IgD-negative memory B cell (primary cell): ENCODE measurements at regions not wholly inside any gene's neighbourhood (a gene's known extent, or its start where the extent isn't known, plus 50 kb on each side); places are given as distances from the start of the nearest gene placed in this dataset.
A peak's percentile ranks its signal among the peaks of the same experiment; 100 is the strongest.
"Not testable (repeated sequence)": the region's sequence is repeated elsewhere in the genome, so short reads cannot be mapped to it uniquely, and the experiment has no call there.

Experiments
- H3K27ac Mint-ChIP-seq, 3 donors: one replicate each; pipeline ENCODE4 v1.8.0; 2020 to 2022; ENCODE audit warnings: mild to moderate bottlenecking in 3 of 3, mixed read lengths in 3 of 3, moderate library complexity in 1 of 3
- H3K27me3 Mint-ChIP-seq: one replicate; pipeline ENCODE4 v1.8.0; 2021; ENCODE audit warnings: mixed read lengths
- H3K36me3 Mint-ChIP-seq: one replicate; pipeline ENCODE4 v1.8.0; 2020; ENCODE audit warnings: mild to moderate bottlenecking, mixed read lengths
- H3K4me1 Mint-ChIP-seq, 3 donors: one replicate each; pipeline ENCODE4 v1.8.0; 2020 to 2022; ENCODE audit warnings: mixed read lengths in 3 of 3, mild to moderate bottlenecking in 1 of 3
- H3K4me3 Mint-ChIP-seq, 4 donors: one replicate each; pipeline ENCODE4 v1.8.0; 2020 to 2022; ENCODE audit warnings: mild to moderate bottlenecking in 4 of 4, mixed read lengths in 4 of 4, moderate library complexity in 3 of 4
- H3K9me3 Mint-ChIP-seq, 3 donors: one replicate each; pipeline ENCODE4 v1.8.0; 2020 to 2021; ENCODE audit warnings: mixed read lengths in 3 of 3, mild to moderate bottlenecking in 1 of 3

DNA sequence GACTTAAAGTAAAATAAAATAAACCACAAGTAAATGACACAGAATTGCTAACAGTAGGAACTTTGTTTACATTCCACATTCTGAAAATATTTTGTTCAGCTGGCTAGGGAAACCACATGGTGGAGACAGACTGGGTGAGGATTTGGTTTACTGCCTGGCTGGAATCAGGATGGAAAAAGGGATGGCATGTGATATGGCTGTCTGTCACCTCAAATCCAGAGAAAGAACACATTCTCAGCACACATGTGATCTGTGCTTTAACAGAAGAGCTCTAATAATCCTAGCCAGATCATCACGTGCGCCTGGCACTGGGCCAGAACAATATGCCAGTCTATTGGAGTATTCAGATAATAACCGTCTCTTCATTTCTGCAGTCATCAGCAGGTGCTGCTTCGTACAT, 90.9 kb upstream of the PIP4K2A start:
- H3K27me3 Mint-ChIP-seq: peaks cover 3% of the 10 kb centered on the region
- H3K36me3 Mint-ChIP-seq: no peaks in the 10 kb centered on the region
- H3K9me3 Mint-ChIP-seq: peaks cover 0 to 2% (median 0%) of the 10 kb centered on the region in 3 donors
- no peak overlapping the region for H3K4me3 Mint-ChIP-seq
- H3K4me1 Mint-ChIP-seq: no peaks in the 10 kb centered on the region
- H3K27ac Mint-ChIP-seq: no peak overlapping the region

- Mint-ChIP-seq H3K36me3 (no peaks in the 10 kb centered on the region), H3K9me3 (no peaks in the 10 kb centered on the region), H3K27me3 (peaks cover 6% of the 10 kb centered on the region), H3K4me1 (peaks cover 0 to 1% (median 0%) of the 10 kb centered on the region in 3 donors), H3K4me3 (no peak overlapping the region), H3K27ac (no peak overlapping the region)
These were observed 89.0 kb upstream of the PIP4K2A start for GRCh38 chr10:22803261-22803885.

- H3K36me3 Mint-ChIP-seq: no peaks in the 10 kb centered on the region
- H3K9me3 Mint-ChIP-seq: peaks cover 0 to 3% (median 0%) of the 10 kb centered on the region in 3 donors
- H3K4me1 Mint-ChIP-seq: peaks cover 0 to 1% (median 0%) of the 10 kb centered on the region in 3 donors
- H3K27me3 Mint-ChIP-seq: peaks cover 6% of the 10 kb centered on the region
- H3K4me3 Mint-ChIP-seq: peak overlapping the region in 1 of 4 donors; percentile 6
- no peak overlapping the region for H3K27ac Mint-ChIP-seq
These were observed 87.4 kb upstream of the PIP4K2A start for GRCh38 chr10:22801785-22802184.

DNA sequence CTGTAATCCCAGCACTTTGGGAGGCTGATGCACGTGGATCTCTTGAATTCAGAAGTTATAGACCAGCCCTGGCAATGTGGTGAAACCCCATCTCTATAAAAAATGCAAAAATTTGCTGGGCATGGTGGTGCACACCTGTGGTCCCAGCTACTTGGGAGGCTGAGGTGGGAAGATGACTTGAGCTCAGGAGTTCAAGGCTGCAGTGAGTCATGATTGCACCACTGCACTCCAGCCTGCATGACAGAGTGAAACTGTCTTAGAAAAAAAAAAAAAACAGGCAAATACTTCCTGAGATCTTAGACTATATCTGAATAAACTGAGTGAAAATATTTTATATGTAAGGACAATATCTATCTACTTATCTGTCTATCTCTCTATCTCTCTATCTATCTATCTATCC, 83.4 kb upstream of the PIP4K2A start:
- H3K4me1 Mint-ChIP-seq, H3K36me3 Mint-ChIP-seq, H3K9me3 Mint-ChIP-seq, H3K27me3 Mint-ChIP-seq, H3K4me3 Mint-ChIP-seq, H3K27ac Mint-ChIP-seq: not testable (repeated sequence)

GRCh38 chr10:22795546-22795945, 81.2 kb upstream of the PIP4K2A start:
- Mint-ChIP-seq H3K36me3 (peaks cover 2% of the 10 kb centered on the region), H3K4me3 (no peak overlapping the region), H3K4me1 (peaks cover 0 to 1% (median 0%) of the 10 kb centered on the region in 3 donors), H3K9me3 (peaks cover 0 to 3% (median 0%) of the 10 kb centered on the region in 3 donors), H3K27me3 (peaks cover 5% of the 10 kb centered on the region), H3K27ac (no peak overlapping the region)

DNA sequence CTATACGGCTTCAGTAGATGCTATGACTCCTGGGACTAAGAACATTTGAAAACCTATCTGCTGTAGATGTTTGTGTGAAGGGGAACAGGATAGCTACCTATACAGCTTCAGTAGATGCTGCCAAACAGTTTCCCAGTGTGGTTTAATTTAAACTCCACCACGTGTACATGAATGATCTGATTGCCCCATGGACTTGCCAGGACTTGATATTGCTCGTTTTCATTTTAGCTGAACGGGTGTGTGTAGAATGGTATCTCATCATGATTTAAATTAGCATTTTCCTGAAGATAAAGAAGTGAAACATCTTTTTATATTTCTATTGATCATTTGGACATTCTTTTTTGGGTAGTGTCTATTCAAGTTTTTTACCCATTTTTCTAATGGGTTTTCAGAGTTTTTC, 77.8 kb upstream of the PIP4K2A start:
- Mint-ChIP-seq H3K27me3 (no peaks in the 10 kb centered on the region), H3K4me1 (no peaks in the 10 kb centered on the region), H3K9me3 (no peaks in the 10 kb centered on the region), H3K36me3 (peaks cover 2% of the 10 kb centered on the region), H3K27ac (no peak overlapping the region), H3K4me3 (no peak overlapping the region)

- H3K4me3 Mint-ChIP-seq: no peak overlapping the region
- no peak overlapping the region for H3K27ac Mint-ChIP-seq
- no peaks in the 10 kb centered on the region for H3K9me3 Mint-ChIP-seq
- H3K27me3 Mint-ChIP-seq: no peaks in the 10 kb centered on the region
- H3K36me3 Mint-ChIP-seq: peaks cover 2% of the 10 kb centered on the region
- H3K4me1 Mint-ChIP-seq: no peaks in the 10 kb centered on the region
These were observed 77.3 kb upstream of the PIP4K2A start for GRCh38 chr10:22791665-22792064.

DNA sequence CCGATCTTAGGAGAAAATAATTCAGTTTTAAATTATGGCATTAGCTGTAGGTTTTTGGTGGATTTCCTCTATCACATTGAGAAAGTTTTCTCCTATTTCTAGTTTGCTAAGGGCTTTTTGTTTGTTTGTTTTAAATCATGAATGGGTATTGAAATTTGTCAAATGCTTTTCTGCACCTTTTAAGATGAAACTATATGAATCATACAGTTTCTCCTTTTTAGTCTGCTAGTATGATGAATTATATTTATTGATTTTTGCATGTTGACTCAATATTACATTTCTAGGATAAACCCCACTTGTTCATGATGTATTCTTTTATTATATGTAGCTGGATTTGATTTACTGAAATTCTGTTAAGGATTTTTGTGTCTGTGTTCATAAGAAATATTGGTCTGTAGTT, 70.3 kb upstream of the PIP4K2A start:
- no peaks in the 10 kb centered on the region for H3K36me3 Mint-ChIP-seq

GRCh38 chr10:22783807-22784206, 69.4 kb upstream of the PIP4K2A start:
- Mint-ChIP-seq H3K36me3 (peaks cover under 1% of the 10 kb centered on the region), H3K27me3 (no peaks in the 10 kb centered on the region)

More for the DNA sequence above, 70.3 kb upstream of the PIP4K2A start:
- H3K9me3 Mint-ChIP-seq: no peaks in the 10 kb centered on the region
- peaks cover 0 to 3% (median 0%) of the 10 kb centered on the region in 3 donors for H3K4me1 Mint-ChIP-seq
- H3K4me3 Mint-ChIP-seq: no peak overlapping the region
- no peaks in the 10 kb centered on the region for H3K27me3 Mint-ChIP-seq
- no peak overlapping the region for H3K27ac Mint-ChIP-seq

GRCh38 chr10:22780474-22780885, 66.1 kb upstream of the PIP4K2A start:
- H3K4me1 Mint-ChIP-seq: peaks cover 0 to 7% (median 0%) of the 10 kb centered on the region in 3 donors
- H3K27ac Mint-ChIP-seq: no peak overlapping the region
- H3K4me3 Mint-ChIP-seq: no peak overlapping the region
- no peaks in the 10 kb centered on the region for H3K27me3 Mint-ChIP-seq
- H3K9me3 Mint-ChIP-seq: peaks cover 5 to 6% (median 6%) of the 10 kb centered on the region in 3 donors
- H3K36me3 Mint-ChIP-seq: peaks cover 4% of the 10 kb centered on the region

More at GRCh38 chr10:22783807-22784206, 69.4 kb upstream of the PIP4K2A start:
- no peak overlapping the region for H3K4me3 Mint-ChIP-seq
- no peaks in the 10 kb centered on the region for H3K9me3 Mint-ChIP-seq
- peaks cover 0 to 5% (median 0%) of the 10 kb centered on the region in 3 donors for H3K4me1 Mint-ChIP-seq
- no peak overlapping the region for H3K27ac Mint-ChIP-seq

DNA sequence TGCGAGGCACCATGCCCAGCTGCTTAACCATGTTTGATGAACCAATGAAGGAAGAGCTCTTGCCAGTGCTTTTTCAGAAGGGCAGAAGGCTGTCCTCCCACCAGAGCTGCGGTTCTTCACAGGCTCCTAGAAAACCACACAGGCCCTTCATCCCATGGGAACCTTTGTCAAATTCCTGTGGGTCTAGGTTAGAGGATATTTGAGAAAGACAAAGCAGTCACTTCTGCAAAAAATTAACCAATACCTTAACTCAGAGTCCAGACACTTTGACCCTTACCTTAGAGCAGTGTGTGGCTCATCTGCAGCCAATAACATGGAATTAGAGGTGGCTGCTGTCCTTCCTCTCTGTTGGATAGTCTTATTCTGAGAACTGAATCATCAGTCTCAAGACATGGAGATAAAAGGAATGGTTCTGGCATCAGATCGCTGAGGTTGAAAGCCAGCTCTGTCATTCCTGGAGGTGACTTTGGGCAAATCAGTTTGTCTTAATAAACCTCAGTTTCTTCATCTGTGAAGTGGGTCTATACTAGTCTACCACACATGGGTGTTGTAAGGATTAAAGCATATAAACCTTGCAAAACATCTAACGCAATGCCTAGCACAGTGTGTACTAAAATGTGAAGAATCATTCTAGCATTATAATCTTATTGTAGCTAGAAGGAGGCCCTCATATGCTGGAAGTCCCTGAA, 65.1 kb upstream of the PIP4K2A start:
- peak overlapping the region in 1 of 3 donors; percentile 9 for H3K27ac Mint-ChIP-seq
- H3K36me3 Mint-ChIP-seq: peaks cover 4% of the 10 kb centered on the region
- H3K4me1 Mint-ChIP-seq: peaks cover 0 to 6% (median 0%) of the 10 kb centered on the region in 3 donors
- H3K27me3 Mint-ChIP-seq: no peaks in the 10 kb centered on the region
- H3K4me3 Mint-ChIP-seq: no peak overlapping the region
- H3K9me3 Mint-ChIP-seq: peaks cover 5 to 6% (median 6%) of the 10 kb centered on the region in 3 donors

DNA sequence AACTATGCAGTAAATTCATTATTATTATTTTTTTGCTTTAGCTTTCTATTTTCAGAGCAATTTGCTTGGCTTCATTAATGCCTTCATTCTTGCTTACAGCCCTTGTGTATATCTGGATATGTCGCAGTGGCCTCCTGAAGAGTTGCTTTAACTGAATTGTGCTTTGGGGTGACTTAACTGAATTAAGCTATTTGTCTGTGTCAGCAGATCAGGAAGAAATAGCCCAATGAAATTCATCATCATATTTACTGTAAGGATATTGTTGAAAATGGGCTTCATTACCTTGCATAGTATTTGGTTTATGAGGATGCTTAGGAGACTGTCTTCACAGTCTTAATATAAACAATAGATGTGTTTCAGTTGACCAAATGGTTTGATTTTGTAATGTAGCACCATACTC, 59.7 kb upstream of the PIP4K2A start:
- H3K4me3 Mint-ChIP-seq: no peak overlapping the region
- H3K9me3 Mint-ChIP-seq: peaks cover 5 to 10% (median 6%) of the 10 kb centered on the region in 3 donors
- peaks cover 4% of the 10 kb centered on the region for H3K36me3 Mint-ChIP-seq
- peaks cover 3 to 5% (median 4%) of the 10 kb centered on the region in 3 donors for H3K4me1 Mint-ChIP-seq
- no peak overlapping the region for H3K27ac Mint-ChIP-seq
- H3K27me3 Mint-ChIP-seq: no peaks in the 10 kb centered on the region

GRCh38 chr10:22771631-22772030, 57.3 kb upstream of the PIP4K2A start:
- H3K9me3 Mint-ChIP-seq, H3K27me3 Mint-ChIP-seq, H3K36me3 Mint-ChIP-seq, H3K27ac Mint-ChIP-seq, H3K4me3 Mint-ChIP-seq: not testable (repeated sequence)
- peaks cover 16 to 21% (median 17%) of the 10 kb centered on the region in 3 donors for H3K4me1 Mint-ChIP-seq

DNA sequence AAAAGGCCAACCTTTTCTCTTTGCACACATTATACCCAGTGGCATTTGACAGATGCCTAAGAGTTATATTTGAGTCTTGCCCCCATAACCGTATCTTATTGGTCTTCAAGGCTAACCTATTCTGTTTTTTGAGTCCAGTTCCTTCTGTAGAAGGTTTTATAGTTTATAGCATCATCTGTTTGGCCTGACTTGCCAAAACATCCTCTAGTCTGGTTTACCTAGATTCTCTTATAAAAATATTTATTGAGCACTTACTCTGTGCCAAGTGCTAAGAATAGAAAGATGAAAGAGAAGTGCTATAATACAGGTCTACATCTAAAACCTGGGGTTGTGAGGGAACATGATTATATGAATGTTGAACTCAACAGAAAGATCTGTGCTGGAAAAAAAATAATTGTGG, 55.9 kb upstream of the PIP4K2A start:
- peaks cover 26 to 32% (median 26%) of the 10 kb centered on the region in 3 donors for H3K4me1 Mint-ChIP-seq
- no peak overlapping the region for H3K4me3 Mint-ChIP-seq
- H3K9me3 Mint-ChIP-seq: peaks cover 0 to 5% (median 4%) of the 10 kb centered on the region in 3 donors
- no peaks in the 10 kb centered on the region for H3K27me3 Mint-ChIP-seq
- no peak overlapping the region for H3K27ac Mint-ChIP-seq
- H3K36me3 Mint-ChIP-seq: no peaks in the 10 kb centered on the region

GRCh38 chr10:22767859-22768258, 53.5 kb upstream of the PIP4K2A start:
- H3K4me3 Mint-ChIP-seq: no peak overlapping the region
- H3K27ac Mint-ChIP-seq: no peak overlapping the region
- peaks cover 2 to 8% (median 4%) of the 10 kb centered on the region in 3 donors for H3K9me3 Mint-ChIP-seq
- no peaks in the 10 kb centered on the region for H3K27me3 Mint-ChIP-seq
- H3K4me1 Mint-ChIP-seq: peaks cover 32 to 46% (median 40%) of the 10 kb centered on the region in 3 donors
- H3K36me3 Mint-ChIP-seq: peaks cover 1% of the 10 kb centered on the region

GRCh38 chr10:22766693-22767092, 52.3 kb upstream of the PIP4K2A start:
- peak overlapping the region; percentile 36 to 93 (median 93) for H3K27ac Mint-ChIP-seq
- no peaks in the 10 kb centered on the region for H3K27me3 Mint-ChIP-seq
- H3K9me3 Mint-ChIP-seq: peaks cover 2 to 8% (median 4%) of the 10 kb centered on the region in 3 donors
- H3K4me3 Mint-ChIP-seq: peak overlapping the region in 1 of 4 donors; percentile 72
- H3K36me3 Mint-ChIP-seq: peaks cover 1% of the 10 kb centered on the region
- peaks cover 32 to 53% (median 40%) of the 10 kb centered on the region in 3 donors for H3K4me1 Mint-ChIP-seq
